CD4-positive, alpha-beta memory T cell (primary cell): ENCODE measurements at regions not wholly inside any gene's neighbourhood (a gene's known extent, or its start where the extent isn't known, plus 50 kb on each side); places are given as distances from the start of the nearest gene placed in this dataset.

ENCODE experiments used
- CTCF ChIA-PET: fragments of 350-600 bp; sonication (Branson Sonifier 250); formaldehyde crosslinking; loops from one replicate; lab custom pipeline; 2021; ENCODE audit warnings: inconsistent platforms; ENCODE audit not compliant: partially characterized antibody; lab: Charles Lee
- POLR2A ChIA-PET: fragments of 350-600 bp; sonication (Branson Sonifier 250); formaldehyde crosslinking; loops from one replicate; lab custom pipeline; 2021; ENCODE audit not compliant: partially characterized antibody; lab: Charles Lee
- DNase-seq, 5 donors: peaks; one replicate each; pipeline versions ENCODE4 v3.0.0 to v3.0.0-alpha.2; 2020 to 2022; ENCODE audit warnings: mixed read lengths in 1 of 5
- H3K27ac ChIP-seq: one replicate; pipeline ENCODE4 v1.7.0; 2013; ENCODE audit warnings: low read depth, low read length
- H3K27me3 ChIP-seq: 2 replicates; pipeline ENCODE4 v1.7.0; 2013; ENCODE audit warnings: mild to moderate bottlenecking, low read length, moderate library complexity; ENCODE audit not compliant: insufficient read depth
- H3K36me3 ChIP-seq: 2 replicates; pipeline ENCODE4 v1.7.0; 2013; ENCODE audit warnings: mild to moderate bottlenecking, low read length, moderate library complexity; ENCODE audit not compliant: insufficient read depth
- H3K4me1 ChIP-seq: 2 replicates; pipeline ENCODE4 v1.7.0; 2013; ENCODE audit warnings: mild to moderate bottlenecking, low read length, moderate library complexity; ENCODE audit not compliant: insufficient read depth
- H3K4me3 ChIP-seq, 2 donors: one replicate each; pipeline ENCODE4 v1.7.0; 2013; ENCODE audit warnings: low read length in 2 of 2, mild to moderate bottlenecking in 1 of 2
- H3K9me3 ChIP-seq, 2 donors: one replicate each; pipeline ENCODE4 v1.7.0; 2013; ENCODE audit warnings: low read length in 2 of 2, control low read depth in 1 of 2; ENCODE audit not compliant: control insufficient read depth in 1 of 2
- H3K27ac Mint-ChIP-seq, 7 donors: one replicate each; pipeline ENCODE4 v1.8.0; 2020 to 2021; ENCODE audit warnings: mixed read lengths in 7 of 7, mild to moderate bottlenecking in 6 of 7, inconsistent platforms in 3 of 7, moderate library complexity in 3 of 7
- H3K27me3 Mint-ChIP-seq, 2 donors: one replicate each; pipeline ENCODE4 v1.8.0; 2020 to 2021; ENCODE audit warnings: mixed read lengths in 2 of 2
- H3K36me3 Mint-ChIP-seq, 2 donors: one replicate each; pipeline ENCODE4 v1.8.0; 2020 to 2021; ENCODE audit warnings: mixed read lengths in 2 of 2, inconsistent platforms in 1 of 2, mild to moderate bottlenecking in 1 of 2
- H3K4me1 Mint-ChIP-seq, 4 donors: one replicate each; pipeline ENCODE4 v1.8.0; 2020 to 2021; ENCODE audit warnings: mixed read lengths in 4 of 4, mild to moderate bottlenecking in 1 of 4
- H3K4me3 Mint-ChIP-seq, 8 donors: one replicate each; pipeline ENCODE4 v1.8.0; 2020 to 2021; ENCODE audit warnings: mixed read lengths in 8 of 8, mild to moderate bottlenecking in 7 of 8, moderate library complexity in 6 of 8, inconsistent platforms in 3 of 8
- H3K9me3 Mint-ChIP-seq, 8 donors: one replicate each; pipeline ENCODE4 v1.8.0; 2020 to 2021; ENCODE audit warnings: mixed read lengths in 8 of 8, mild to moderate bottlenecking in 5 of 8, inconsistent platforms in 3 of 8, moderate library complexity in 1 of 8
- intact Hi-C: fragments of 100-400 bp; cut with micrococcal nuclease; formaldehyde crosslinking; loops from one replicate; pipeline ENCODE4 v1.15.1; 2023

DNA sequence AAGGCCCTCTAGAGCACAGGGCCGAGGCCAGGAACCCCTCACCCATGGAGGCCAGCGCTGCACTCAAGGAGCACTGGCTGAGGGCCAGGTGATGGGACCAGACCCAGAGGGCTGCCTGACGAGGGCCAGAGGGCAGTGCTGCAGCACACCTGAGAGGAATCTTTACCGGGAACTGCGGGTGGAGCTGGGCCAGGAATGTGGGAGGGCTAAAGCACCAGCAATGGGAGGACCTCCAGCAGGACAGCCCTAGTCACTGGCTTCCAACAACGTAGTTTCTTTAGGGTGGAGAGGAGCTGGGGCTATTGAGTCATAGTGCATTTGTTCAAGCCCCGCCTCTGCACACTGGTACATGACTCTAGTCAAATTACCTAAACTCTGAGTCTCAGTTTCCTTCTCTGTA is 143.4 kb downstream of the TMEM17 start:
- H3K27ac ChIP-seq = no peak overlapping the region
- H3K4me3 ChIP-seq = no peak overlapping the region
- H3K27me3 ChIP-seq = no peaks in the 10 kb centered on the region
- no peaks in the 10 kb centered on the region for H3K4me1 Mint-ChIP-seq
- H3K27me3 Mint-ChIP-seq = peaks cover 0 to 3% of the 10 kb centered on the region in 2 donors
- no peak overlapping the region for H3K27ac Mint-ChIP-seq
- peaks cover 0 to 3% of the 10 kb centered on the region in 2 donors for H3K36me3 Mint-ChIP-seq
- intact Hi-C loops = no loop called here
- ChIA-PET CTCF (no interaction called here), POLR2A (no interaction called here)
- no peak for DNase-seq
- no peak overlapping the region for H3K4me3 Mint-ChIP-seq
- H3K4me1 ChIP-seq = no peaks in the 10 kb centered on the region
- peaks cover 0 to 6% (median 0%) of the 10 kb centered on the region in 8 donors for H3K9me3 Mint-ChIP-seq
- no peaks in the 10 kb centered on the region for H3K9me3 ChIP-seq
- no peaks in the 10 kb centered on the region for H3K36me3 ChIP-seq

- no peak overlapping the region for H3K4me3 ChIP-seq
- H3K9me3 ChIP-seq = no peaks in the 10 kb centered on the region
- Mint-ChIP-seq H3K36me3 (peaks cover 0 to 3% of the 10 kb centered on the region in 2 donors), H3K9me3 (peaks cover 0 to 6% (median 0%) of the 10 kb centered on the region in 8 donors), H3K27me3 (peaks cover 0 to 1% of the 10 kb centered on the region in 2 donors), H3K4me1 (no peaks in the 10 kb centered on the region), H3K27ac (no peak overlapping the region), H3K4me3 (no peak overlapping the region)
- no peak overlapping the region for H3K27ac ChIP-seq
- no peaks in the 10 kb centered on the region for H3K4me1 ChIP-seq
- H3K27me3 ChIP-seq = no peaks in the 10 kb centered on the region
- no peaks in the 10 kb centered on the region for H3K36me3 ChIP-seq
- DNase-seq = no peak
- POLR2A ChIA-PET = no interaction called here
- intact Hi-C loops = no loop called here
- CTCF ChIA-PET = no interaction called here
Measured at GRCh38 chr2:62361964-62362363, 144.0 kb downstream of the TMEM17 start.

DNA sequence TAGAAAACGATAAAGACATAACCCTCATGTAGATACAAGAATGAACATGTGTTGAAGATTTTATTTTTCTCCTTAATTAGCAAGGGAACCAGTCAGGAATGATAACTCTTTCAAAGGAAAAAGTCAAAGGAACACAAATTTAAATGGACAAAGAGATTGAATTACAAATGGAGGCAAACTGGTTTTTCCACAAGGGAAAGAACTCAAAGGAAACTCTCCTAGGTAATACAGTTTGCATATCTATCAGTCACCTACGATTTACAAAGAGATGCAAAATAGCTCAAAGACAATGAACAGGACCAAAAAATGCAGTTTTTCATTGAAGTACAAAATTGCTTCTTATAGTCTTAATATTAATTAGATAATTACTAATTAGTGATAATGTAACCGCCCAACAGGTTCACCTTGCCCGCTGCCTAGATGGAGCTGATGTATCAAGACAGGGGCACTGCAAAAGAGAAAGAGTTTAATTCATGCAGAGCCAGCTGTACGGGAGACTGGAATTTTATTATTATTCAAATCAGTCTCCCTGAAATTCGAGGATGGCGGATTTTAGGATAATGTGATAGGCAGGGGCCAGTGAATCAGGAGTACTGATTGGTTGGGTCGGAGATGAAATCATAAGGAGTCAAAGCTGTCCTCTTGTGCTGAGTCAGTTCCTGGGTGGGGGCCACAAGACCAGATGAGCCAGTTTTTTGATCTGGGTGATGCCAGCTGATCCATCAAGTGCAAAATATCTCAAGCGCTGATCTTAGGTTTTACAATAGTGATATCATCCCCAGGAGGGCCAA is 151.0 kb downstream of the TMEM17 start:
- peaks cover 0 to 17% (median 8%) of the 10 kb centered on the region in 8 donors for H3K9me3 Mint-ChIP-seq
- no peak overlapping the region for H3K27ac ChIP-seq
- CTCF ChIA-PET = no interaction called here
- H3K4me1 ChIP-seq = no peaks in the 10 kb centered on the region
- peaks cover 0 to 4% of the 10 kb centered on the region in 2 donors for H3K36me3 Mint-ChIP-seq
- intact Hi-C loops = no loop called here
- H3K27me3 ChIP-seq = no peaks in the 10 kb centered on the region
- H3K4me3 ChIP-seq = no peak overlapping the region
- POLR2A ChIA-PET = interaction anchor here (0.7 kb wide), 1 partner anchor 362 kb away, joined by 5 read pairs; no protein-coding TSS in a partner anchor
- DNase-seq = no peak
- peak overlapping the region in 1 of 7 donors; percentile 33 for H3K27ac Mint-ChIP-seq
- no peaks in the 10 kb centered on the region for H3K4me1 Mint-ChIP-seq
- no peak overlapping the region for H3K4me3 Mint-ChIP-seq
- H3K27me3 Mint-ChIP-seq = no peaks in the 10 kb centered on the region
- no peaks in the 10 kb centered on the region for H3K36me3 ChIP-seq
- H3K9me3 ChIP-seq = no peaks in the 10 kb centered on the region

DNA sequence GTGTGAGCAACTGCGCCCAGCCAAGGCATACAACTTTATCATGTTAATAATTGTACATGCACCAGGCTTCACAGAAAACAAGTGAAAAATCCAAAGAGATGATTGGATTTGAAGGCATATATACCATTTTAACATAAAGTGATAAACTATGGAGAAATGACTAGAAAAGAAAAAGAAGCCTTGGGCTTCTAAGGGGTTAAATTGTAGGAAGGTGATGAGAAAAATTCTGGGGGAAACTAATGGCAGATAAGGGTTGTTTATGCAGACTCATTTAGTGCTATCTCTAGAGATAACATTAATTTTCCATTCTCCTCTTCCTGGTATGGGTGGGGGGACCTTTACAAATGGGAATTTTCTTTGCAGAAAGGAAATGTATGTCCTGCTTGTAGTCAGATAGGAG is 154.0 kb downstream of the TMEM17 start:
- Mint-ChIP-seq H3K4me3 (no peak overlapping the region), H3K27ac (no peak overlapping the region), H3K4me1 (no peaks in the 10 kb centered on the region), H3K27me3 (no peaks in the 10 kb centered on the region), H3K36me3 (peaks cover 2 to 4% of the 10 kb centered on the region in 2 donors), H3K9me3 (peaks cover 0 to 17% (median 8%) of the 10 kb centered on the region in 8 donors)
- Histone ChIP-seq H3K4me1 (no peaks in the 10 kb centered on the region), H3K36me3 (no peaks in the 10 kb centered on the region), H3K9me3 (no peaks in the 10 kb centered on the region), H3K4me3 (no peak overlapping the region), H3K27ac (no peak overlapping the region), H3K27me3 (no peaks in the 10 kb centered on the region)
- ChIA-PET CTCF (no interaction called here), POLR2A (no interaction called here)
- intact Hi-C loops = no loop called here
- DNase-seq = no peak

GRCh38 chr2:62349788-62350187 is 153.9 kb downstream of the B3GNT2 start:
- DNase-seq = no peak
- H3K27me3 Mint-ChIP-seq = no peaks in the 10 kb centered on the region
- no peaks in the 10 kb centered on the region for H3K9me3 ChIP-seq
- no peaks in the 10 kb centered on the region for H3K36me3 ChIP-seq
- H3K4me3 Mint-ChIP-seq = no peak overlapping the region
- peaks cover 2 to 4% of the 10 kb centered on the region in 2 donors for H3K36me3 Mint-ChIP-seq
- H3K27me3 ChIP-seq = no peaks in the 10 kb centered on the region
- no peak overlapping the region for H3K27ac ChIP-seq
- H3K27ac Mint-ChIP-seq = no peak overlapping the region
- no peaks in the 10 kb centered on the region for H3K4me1 ChIP-seq
- no peak overlapping the region for H3K4me3 ChIP-seq
- peaks cover 0 to 17% (median 9%) of the 10 kb centered on the region in 8 donors for H3K9me3 Mint-ChIP-seq
- POLR2A ChIA-PET = no interaction called here
- CTCF ChIA-PET = no interaction called here
- H3K4me1 Mint-ChIP-seq = no peaks in the 10 kb centered on the region
- intact Hi-C loops = no loop called here

- Histone ChIP-seq H3K4me1 (no peaks in the 10 kb centered on the region), H3K36me3 (no peaks in the 10 kb centered on the region), H3K27ac (no peak overlapping the region), H3K4me3 (no peak overlapping the region), H3K27me3 (no peaks in the 10 kb centered on the region), H3K9me3 (no peaks in the 10 kb centered on the region)
- intact Hi-C loops = no loop called here
- Mint-ChIP-seq H3K4me3 (no peak overlapping the region), H3K27me3 (no peaks in the 10 kb centered on the region), H3K9me3 (peaks cover 0 to 17% (median 9%) of the 10 kb centered on the region in 8 donors), H3K27ac (no peak overlapping the region), H3K4me1 (no peaks in the 10 kb centered on the region), H3K36me3 (peaks cover 2 to 4% of the 10 kb centered on the region in 2 donors)
- no peak for DNase-seq
- CTCF ChIA-PET = interaction anchor here (1.1 kb wide), 1 partner anchor 38 kb away, joined by 3 read pairs; no protein-coding TSS in a partner anchor
- POLR2A ChIA-PET = no interaction called here
Measured at GRCh38 chr2:62348700-62349099, 152.8 kb downstream of the B3GNT2 start.

DNA sequence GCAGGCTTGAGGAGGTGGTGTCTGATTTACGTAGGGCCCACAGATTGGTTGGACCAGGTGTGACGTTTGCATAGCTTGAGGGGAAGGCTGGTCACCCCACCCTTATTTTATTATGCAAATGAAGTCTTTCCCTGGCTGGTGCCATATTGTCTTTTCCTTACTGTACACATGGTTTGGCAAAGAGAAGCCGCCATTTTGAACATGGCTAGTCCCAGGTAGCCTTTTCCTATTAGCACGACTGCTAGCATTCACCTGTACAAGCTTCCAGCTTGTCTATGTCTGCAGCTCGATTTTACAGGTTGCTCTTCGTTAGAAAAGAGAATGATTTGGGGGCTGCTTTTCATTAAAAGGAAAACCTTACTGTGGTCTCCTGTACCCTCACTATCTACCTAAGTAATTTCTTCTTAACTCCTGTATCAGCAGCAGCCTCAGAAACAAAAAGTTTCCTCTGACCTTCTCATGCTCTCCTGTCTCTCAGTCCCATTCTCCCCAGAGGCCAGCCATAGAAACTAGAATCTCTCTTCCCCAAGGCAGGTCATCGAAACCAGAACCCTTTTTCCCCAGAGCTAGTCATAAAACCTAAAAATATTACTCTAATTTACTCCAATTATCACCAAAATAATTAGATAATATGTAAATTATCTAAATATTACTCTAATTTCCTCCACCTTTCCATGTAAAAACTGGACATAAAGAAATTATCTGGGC is 151.8 kb downstream of the B3GNT2 start:
- no peak overlapping the region for H3K4me3 ChIP-seq
- H3K27me3 ChIP-seq = no peaks in the 10 kb centered on the region
- no peaks in the 10 kb centered on the region for H3K36me3 ChIP-seq
- no peak overlapping the region for H3K27ac ChIP-seq
- Mint-ChIP-seq H3K4me1 (no peaks in the 10 kb centered on the region), H3K27ac (no peak overlapping the region), H3K4me3 (no peak overlapping the region), H3K36me3 (peaks cover 2 to 4% of the 10 kb centered on the region in 2 donors), H3K27me3 (no peaks in the 10 kb centered on the region), H3K9me3 (peaks cover 0 to 12% (median 8%) of the 10 kb centered on the region in 8 donors)
- ChIA-PET CTCF (interaction anchor here (1.1 kb wide), 1 partner anchor 37 kb away, joined by 3 read pairs; no protein-coding TSS in a partner anchor), POLR2A (no interaction called here)
- intact Hi-C loops = no loop called here
- H3K4me1 ChIP-seq = no peaks in the 10 kb centered on the region
- H3K9me3 ChIP-seq = no peaks in the 10 kb centered on the region
- DNase-seq = no peak
